Peyer's patch (tissue), 4 donors: ENCODE measurements at regions not wholly inside any gene's neighbourhood (a gene's known extent, or its start where the extent isn't known, plus 50 kb on each side); places are given as distances from the start of the nearest gene placed in this dataset.

ENCODE experiments used
- DNase-seq, 3 donors: peaks; one replicate each; pipeline ENCODE4 v3.0.0-alpha.2; 2017 to 2019
- H3K27ac ChIP-seq, 4 donors: fragments of 200-600 bp; sonication (generic); one replicate each; pipeline ENCODE4 v1.5.1; 2016 to 2019
- H3K27me3 ChIP-seq, 2 donors: fragments of 200-600 bp; sonication (generic); one replicate each; pipeline ENCODE4 v1.5.1; 2019
- H3K36me3 ChIP-seq, 3 donors: fragments of 200-600 bp; sonication (generic); one replicate each; pipeline ENCODE4 v1.5.1; 2016 to 2019
- H3K4me1 ChIP-seq, 4 donors: fragments of 200-600 bp; sonication (generic); one replicate each; pipeline ENCODE4 v1.5.1; 2016 to 2019
- H3K4me3 ChIP-seq, 4 donors: fragments of 200-600 bp; sonication (generic); 1 replicate in 3 of 4; 2 replicates in 1 of 4; pipeline ENCODE4 v1.5.1; 2016 to 2019; ENCODE audit warnings: mild to moderate bottlenecking in 1 of 4
- H3K9me3 ChIP-seq, 4 donors: fragments of 200-600 bp; sonication (generic); one replicate each; pipeline ENCODE4 v1.5.1; 2016 to 2019; ENCODE audit warnings: mild to moderate bottlenecking in 1 of 4
- CTCF ChIP-seq, 6 experiments: fragments of 450-650 bp in 4 of 6; fragments of 200-600 bp in 2 of 6; sonication (generic) in 1 of 6; IDR thresholded peaks; one replicate each; pipeline ENCODE4 v1.5.1; 2017 to 2019; ENCODE audit warnings: antibody characterized with exemption in 6 of 6, mild to moderate bottlenecking in 3 of 6, moderate library complexity in 1 of 6
- POLR2A ChIP-seq, 2 donors: fragments of 450-650 bp; IDR thresholded peaks; one replicate each; pipeline ENCODE4 v1.5.1; 2017; ENCODE audit warnings: antibody characterized with exemption in 2 of 2, mild to moderate bottlenecking in 2 of 2, moderate library complexity in 2 of 2

GRCh38 chr22:35479985-35480550 lies 60.6 kb upstream of the RASD2 start:
- no peak for DNase-seq
- Histone ChIP-seq H3K27me3 (no peaks in the 10 kb centered on the region), H3K4me1 (peaks cover 0 to 36% (median 8%) of the 10 kb centered on the region in 4 donors), H3K36me3 (no peaks in the 10 kb centered on the region), H3K9me3 (no peaks in the 10 kb centered on the region), H3K27ac (peak overlapping the region; percentile 25 to 71 (median 52)), H3K4me3 (no peak overlapping the region)
- TF ChIP-seq POLR2A (IDR thresholded peaks at IDR 0.05) = no peak

DNA sequence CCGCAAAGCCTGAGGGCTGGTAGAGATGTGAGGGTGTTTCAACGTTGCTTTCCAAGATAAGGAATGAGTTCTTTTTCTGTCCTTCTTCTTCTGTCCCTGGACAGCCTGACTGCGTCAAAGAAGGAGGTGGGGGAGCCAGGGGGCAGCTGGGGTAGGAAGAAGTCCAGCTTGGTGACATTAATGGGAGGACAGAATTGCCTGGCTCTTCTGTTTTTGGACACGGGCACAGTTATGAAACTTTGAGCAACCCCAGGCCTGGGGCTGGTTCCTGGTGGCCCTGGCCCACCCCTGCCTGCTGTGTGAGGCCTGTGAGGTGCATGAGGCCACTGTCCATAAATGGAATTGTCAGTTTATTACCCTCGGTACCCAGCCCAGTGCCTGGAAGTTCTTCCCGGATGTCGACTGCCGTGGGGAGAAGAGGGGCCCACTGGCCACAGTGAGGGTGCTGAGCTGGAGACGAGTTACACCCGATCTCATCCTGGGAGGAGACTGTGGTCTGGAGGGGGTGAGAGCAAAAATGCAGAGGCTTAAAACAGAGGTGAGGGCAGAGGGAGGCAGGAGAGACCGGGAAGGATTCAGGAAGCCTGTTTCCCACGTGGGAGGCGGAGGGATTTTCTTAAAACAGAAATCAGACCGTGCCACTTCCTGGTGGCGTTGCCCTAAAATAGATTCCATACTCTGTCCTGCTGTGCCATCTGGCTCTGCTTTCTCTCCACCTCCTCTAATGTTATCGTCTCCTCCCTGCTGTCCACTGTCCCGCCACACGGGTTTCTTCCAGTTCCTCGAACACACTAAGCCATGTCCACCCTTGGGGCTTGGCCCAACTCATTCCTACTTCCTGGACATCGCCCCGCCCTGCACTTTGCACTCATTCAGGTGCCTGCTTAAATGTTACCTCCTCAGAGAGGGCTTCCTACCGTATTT lies 59.7 kb upstream of the RASD2 start:
- no peak overlapping the region for H3K4me3 ChIP-seq
- H3K36me3 ChIP-seq = no peaks in the 10 kb centered on the region
- no peaks in the 10 kb centered on the region for H3K9me3 ChIP-seq
- no peaks in the 10 kb centered on the region for H3K27me3 ChIP-seq
- DNase-seq = peak in 2 of 3 donors; percentile 69
- H3K4me1 ChIP-seq = peaks cover 0 to 36% (median 8%) of the 10 kb centered on the region in 4 donors
- H3K27ac ChIP-seq = peak overlapping the region; percentile 25 to 71 (median 52)
- TF ChIP-seq POLR2A (IDR thresholded peaks at IDR 0.05) = no peak
- peak in 3 of 6 experiments; percentile 24 to 34 (median 26) for TF ChIP-seq CTCF (IDR thresholded peaks at IDR 0.05)

DNA sequence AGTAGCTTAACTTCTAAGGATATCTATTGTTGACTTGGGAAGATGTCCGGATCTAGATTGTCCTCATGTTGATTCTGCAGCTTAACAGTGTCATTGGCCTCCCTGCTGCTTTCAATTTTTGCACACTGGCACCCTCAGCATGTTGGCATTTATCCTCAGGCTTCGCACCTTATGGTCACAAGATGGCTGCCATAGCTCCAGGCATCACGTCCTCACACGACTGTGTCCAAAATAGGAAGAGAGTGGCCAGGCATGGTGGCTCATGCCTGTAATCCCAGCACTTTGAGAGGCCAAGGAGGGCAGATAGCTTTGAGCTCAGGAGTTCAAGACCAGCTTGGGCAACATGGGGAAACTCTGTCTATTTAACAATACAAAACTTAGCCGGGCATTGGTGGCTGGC lies 58.3 kb upstream of the RASD2 start:
- Histone ChIP-seq H3K27ac (peak overlapping the region in 1 of 4 donors; percentile 27), H3K9me3 (no peaks in the 10 kb centered on the region), H3K27me3 (no peaks in the 10 kb centered on the region), H3K4me3 (no peak overlapping the region), H3K4me1 (peaks cover 0 to 31% (median 8%) of the 10 kb centered on the region in 4 donors), H3K36me3 (no peaks in the 10 kb centered on the region)
- no peak for DNase-seq
- TF ChIP-seq CTCF (IDR thresholded peaks at IDR 0.05) (no peak), POLR2A (IDR thresholded peaks at IDR 0.05) (no peak)

DNA sequence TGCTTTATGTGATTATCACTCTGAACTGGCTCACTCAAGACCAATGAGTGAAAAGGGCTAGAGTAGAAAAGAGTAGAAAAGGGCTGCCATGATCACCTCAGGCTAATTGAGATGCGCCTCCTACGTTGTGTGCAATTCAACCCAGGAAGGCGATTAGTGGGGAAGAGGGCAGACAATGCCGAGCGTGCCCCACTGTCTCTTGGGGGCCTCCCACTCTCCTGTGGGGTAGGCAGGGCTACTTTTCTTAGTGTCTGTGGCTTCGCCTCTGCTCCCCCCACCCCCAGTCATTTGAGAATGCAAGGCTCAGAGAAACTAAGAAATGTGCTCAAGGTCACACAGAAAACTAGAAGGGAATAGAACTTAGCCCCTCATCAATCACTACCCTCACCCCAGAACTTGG lies 57.7 kb upstream of the RASD2 start:
- H3K27me3 ChIP-seq = no peaks in the 10 kb centered on the region
- H3K36me3 ChIP-seq = no peaks in the 10 kb centered on the region
- H3K27ac ChIP-seq = no peak overlapping the region
- no peaks in the 10 kb centered on the region for H3K9me3 ChIP-seq
- no peak overlapping the region for H3K4me3 ChIP-seq
- no peak for DNase-seq
- TF ChIP-seq CTCF (IDR thresholded peaks at IDR 0.05) (no peak), POLR2A (IDR thresholded peaks at IDR 0.05) (no peak)
- peaks cover 0 to 30% (median 8%) of the 10 kb centered on the region in 4 donors for H3K4me1 ChIP-seq

DNA sequence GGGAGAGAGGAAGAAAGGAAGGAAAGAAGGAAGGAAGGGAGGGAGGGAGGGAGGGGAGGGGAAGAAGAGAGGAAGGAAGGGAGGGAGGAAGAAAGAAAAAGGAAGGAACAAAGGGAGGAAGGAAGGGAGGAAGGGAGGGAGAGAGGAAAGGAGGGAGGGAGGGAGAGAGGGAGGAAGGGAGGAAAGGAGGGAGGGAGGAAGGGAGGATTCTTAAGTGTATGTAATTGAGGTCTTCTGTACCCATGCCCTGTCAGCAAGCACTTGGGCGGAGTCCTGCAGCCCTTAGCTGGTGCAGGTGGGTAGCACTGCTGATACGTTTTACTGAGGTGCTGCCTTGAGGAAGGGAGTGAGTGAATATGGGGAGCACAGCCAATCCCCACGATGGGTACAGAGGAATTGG lies 56.9 kb upstream of the RASD2 start:
- Histone ChIP-seq H3K9me3 (no peaks in the 10 kb centered on the region), H3K4me3 (no peak overlapping the region), H3K4me1 (peaks cover 0 to 22% (median 5%) of the 10 kb centered on the region in 4 donors), H3K27ac (no peak overlapping the region), H3K36me3 (no peaks in the 10 kb centered on the region), H3K27me3 (no peaks in the 10 kb centered on the region)
- DNase-seq = no peak
- no peak for TF ChIP-seq POLR2A (IDR thresholded peaks at IDR 0.05)
- no peak for TF ChIP-seq CTCF (IDR thresholded peaks at IDR 0.05)
